ENCODE measurements at regions not wholly inside any gene's neighbourhood (a gene's known extent, or its start where the extent isn't known, plus 50 kb on each side); places are given as distances from the start of the nearest gene placed in this dataset.
A peak's percentile ranks its signal among the peaks of the same experiment; 100 is the strongest.

- 64% methylated on average over 14 of the region's 14 CpGs for WGBS
- no peak for DNase-seq (ENCODE audit: extremely low spot score)
- peak overlapping the region; percentile 17 for H3K4me3 ChIP-seq (ENCODE audit: low read depth, low read length)
- no peak overlapping the region for H3K27ac ChIP-seq (ENCODE audit: low read depth)
- no peaks in the 10 kb centered on the region for H3K36me3 ChIP-seq (ENCODE audit: insufficient read depth)
- no peaks in the 10 kb centered on the region for H3K4me1 ChIP-seq (ENCODE audit: insufficient read depth)
Observed at GRCh38 chr2:129758784-129759471, 220.5 kb upstream of the RAB6C start.

DNA sequence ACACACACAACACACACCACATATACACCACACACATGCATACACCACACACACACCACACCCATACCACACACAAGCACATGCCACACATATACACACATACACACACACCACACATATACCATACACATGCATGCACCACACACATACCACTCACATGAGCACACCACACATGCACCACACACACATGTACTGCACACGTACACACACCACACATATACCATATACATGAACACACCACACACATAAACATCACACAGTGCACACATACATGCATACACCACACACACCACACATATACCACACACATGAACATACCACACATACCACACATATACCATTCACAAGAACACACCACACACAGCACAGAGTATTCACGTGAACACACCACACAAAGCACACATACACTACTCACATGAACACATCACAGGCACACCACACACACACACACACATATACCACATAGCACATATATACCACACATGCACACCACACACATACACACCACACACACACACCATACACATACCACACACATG, 219.9 kb upstream of the RAB6C start:
- DNase-seq (ENCODE audit: extremely low spot score), result no peak
- Histone ChIP-seq H3K4me3 (ENCODE audit: low read depth, low read length) (no peak overlapping the region), H3K27ac (ENCODE audit: low read depth) (no peak overlapping the region), H3K36me3 (ENCODE audit: insufficient read depth) (no peaks in the 10 kb centered on the region), H3K4me1 (ENCODE audit: insufficient read depth) (no peaks in the 10 kb centered on the region)
- 95% methylated on average over 2 of the region's 2 CpGs for WGBS

DNA sequence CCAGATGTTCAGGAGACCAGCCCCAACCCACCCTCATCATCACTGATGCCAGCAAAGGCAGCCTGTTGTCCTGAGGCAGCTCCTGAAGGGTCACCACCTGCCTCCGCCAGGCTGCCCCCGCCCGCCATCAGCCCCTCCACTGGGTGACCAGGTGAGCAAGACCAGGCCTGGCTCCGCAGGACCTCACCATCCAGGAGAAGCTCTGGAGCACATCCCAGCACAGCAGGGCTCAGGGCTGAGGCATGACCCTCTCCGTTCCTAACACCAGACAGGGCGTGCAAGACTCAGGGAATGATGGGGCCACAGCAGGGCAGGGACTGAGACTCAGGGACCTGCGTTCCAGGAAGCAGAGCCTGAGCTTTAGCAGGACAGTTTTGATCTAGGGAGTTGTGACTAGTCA, 218.8 kb upstream of the RAB6C start:
- H3K4me1 ChIP-seq (ENCODE audit: insufficient read depth), result no peaks in the 10 kb centered on the region
- DNase-seq (ENCODE audit: extremely low spot score), result no peak
- no peaks in the 10 kb centered on the region for H3K36me3 ChIP-seq (ENCODE audit: insufficient read depth)
- no peak overlapping the region for H3K27ac ChIP-seq (ENCODE audit: low read depth)
- H3K4me3 ChIP-seq (ENCODE audit: low read depth, low read length), result no peak overlapping the region
- 97% methylated on average over 7 of the region's 7 CpGs for WGBS

DNA sequence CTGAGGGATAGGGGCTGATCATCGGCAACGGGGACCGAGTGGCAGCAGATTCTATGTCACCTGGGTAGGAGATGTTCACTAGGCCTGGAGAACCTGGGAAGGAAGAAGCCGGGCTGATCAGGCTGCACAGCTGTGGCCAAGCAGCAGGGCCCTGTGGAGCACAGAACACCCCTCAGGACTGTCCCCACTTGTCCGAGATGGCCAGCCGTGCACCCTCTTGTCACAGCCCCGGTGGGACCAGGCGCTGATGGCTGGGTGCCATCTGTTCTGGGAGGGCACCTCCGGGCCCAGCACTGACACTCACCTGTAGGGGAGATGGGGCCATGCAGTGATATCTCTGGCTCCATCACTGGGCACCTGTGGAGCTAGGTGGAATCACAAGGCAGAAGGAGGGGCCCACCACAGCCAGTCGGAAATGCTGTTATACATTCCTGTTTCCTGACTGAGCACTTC, 217.9 kb upstream of the RAB6C start:
- DNase-seq (ENCODE audit: extremely low spot score), result no peak
- H3K4me1 ChIP-seq (ENCODE audit: insufficient read depth), result no peaks in the 10 kb centered on the region
- 93% methylated on average over 10 of the region's 10 CpGs for WGBS

GRCh38 chr2:129762386-129763189, 216.9 kb upstream of the RAB6C start:
- Histone ChIP-seq H3K4me3 (ENCODE audit: low read depth, low read length) (no peak overlapping the region), H3K27ac (ENCODE audit: low read depth) (no peak overlapping the region), H3K4me1 (ENCODE audit: insufficient read depth) (no peaks in the 10 kb centered on the region), H3K36me3 (ENCODE audit: insufficient read depth) (no peaks in the 10 kb centered on the region)
- 91% methylated on average over 8 of the region's 8 CpGs for WGBS
- DNase-seq (ENCODE audit: extremely low spot score), result no peak

More for the DNA sequence above, 217.9 kb upstream of the RAB6C start:
- no peaks in the 10 kb centered on the region for H3K36me3 ChIP-seq (ENCODE audit: insufficient read depth)
- H3K27ac ChIP-seq (ENCODE audit: low read depth), result no peak overlapping the region
- no peak overlapping the region for H3K4me3 ChIP-seq (ENCODE audit: low read depth, low read length)

GRCh38 chr2:129763190-129763846, 216.1 kb upstream of the RAB6C start:
- H3K4me3 ChIP-seq (ENCODE audit: low read depth, low read length), result no peak overlapping the region
- H3K36me3 ChIP-seq (ENCODE audit: insufficient read depth), result no peaks in the 10 kb centered on the region
- 90% methylated on average over 10 of the region's 10 CpGs for WGBS

DNA sequence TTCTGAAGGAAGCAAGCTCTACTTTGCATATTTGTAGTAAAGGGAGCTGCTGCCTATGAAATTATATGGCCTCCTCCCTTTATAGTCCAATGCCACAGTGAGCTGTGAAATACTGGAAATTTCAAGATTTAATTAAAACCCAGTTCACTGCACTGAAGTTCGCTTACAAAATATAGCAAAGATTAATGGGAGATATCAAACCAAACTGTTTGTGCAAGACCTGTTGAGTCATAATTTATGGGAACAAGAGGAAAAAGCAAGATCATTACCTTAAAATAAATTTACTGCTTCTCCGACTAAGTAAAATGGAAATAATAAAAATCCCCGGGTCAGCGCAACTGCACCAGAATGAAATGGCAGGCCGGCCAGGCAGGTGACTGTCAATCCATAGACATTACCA, 215.5 kb upstream of the RAB6C start:
- WGBS, result 72% methylated on average over 5 of the region's 5 CpGs
- no peaks in the 10 kb centered on the region for H3K36me3 ChIP-seq (ENCODE audit: insufficient read depth)
- no peak overlapping the region for H3K27ac ChIP-seq (ENCODE audit: low read depth)
- no peaks in the 10 kb centered on the region for H3K4me1 ChIP-seq (ENCODE audit: insufficient read depth)
- no peak for DNase-seq (ENCODE audit: extremely low spot score)
- H3K4me3 ChIP-seq (ENCODE audit: low read depth, low read length), result no peak overlapping the region

More at GRCh38 chr2:129763190-129763846, 216.1 kb upstream of the RAB6C start:
- no peak for DNase-seq (ENCODE audit: extremely low spot score)
- Histone ChIP-seq H3K27ac (ENCODE audit: low read depth) (no peak overlapping the region), H3K4me1 (ENCODE audit: insufficient read depth) (no peaks in the 10 kb centered on the region)

GRCh38 chr2:129764376-129765325, 214.8 kb upstream of the RAB6C start:
- DNase-seq (ENCODE audit: extremely low spot score), result no peak
- 91% methylated on average over 16 of the region's 16 CpGs for WGBS

GRCh38 chr2:129765326-129765677, 214.2 kb upstream of the RAB6C start:
- no peak overlapping the region for H3K27ac ChIP-seq (ENCODE audit: low read depth)
- no peaks in the 10 kb centered on the region for H3K36me3 ChIP-seq (ENCODE audit: insufficient read depth)
- no peaks in the 10 kb centered on the region for H3K4me1 ChIP-seq (ENCODE audit: insufficient read depth)
- no peak for DNase-seq (ENCODE audit: extremely low spot score)
- H3K4me3 ChIP-seq (ENCODE audit: low read depth, low read length), result no peak overlapping the region
- 84% methylated on average over 4 of the region's 4 CpGs for WGBS

More at GRCh38 chr2:129764376-129765325, 214.8 kb upstream of the RAB6C start:
- Histone ChIP-seq H3K4me1 (ENCODE audit: insufficient read depth) (no peaks in the 10 kb centered on the region), H3K4me3 (ENCODE audit: low read depth, low read length) (no peak overlapping the region), H3K27ac (ENCODE audit: low read depth) (no peak overlapping the region), H3K36me3 (ENCODE audit: insufficient read depth) (no peaks in the 10 kb centered on the region)

- no peak overlapping the region for H3K4me3 ChIP-seq (ENCODE audit: low read depth, low read length)
- no peaks in the 10 kb centered on the region for H3K4me1 ChIP-seq (ENCODE audit: insufficient read depth)
- H3K36me3 ChIP-seq (ENCODE audit: insufficient read depth), result no peaks in the 10 kb centered on the region
- no peak overlapping the region for H3K27ac ChIP-seq (ENCODE audit: low read depth)
- WGBS, result 58% methylated on average over 16 of the region's 16 CpGs
- no peak for DNase-seq (ENCODE audit: extremely low spot score)
Observed at GRCh38 chr2:129765678-129766351, 213.7 kb upstream of the RAB6C start.

- Histone ChIP-seq H3K27ac (ENCODE audit: low read depth) (no peak overlapping the region), H3K4me3 (ENCODE audit: low read depth, low read length) (no peak overlapping the region), H3K4me1 (ENCODE audit: insufficient read depth) (no peaks in the 10 kb centered on the region), H3K36me3 (ENCODE audit: insufficient read depth) (no peaks in the 10 kb centered on the region)
- no peak for DNase-seq (ENCODE audit: extremely low spot score)
- WGBS, result 83% methylated on average over 16 of the region's 16 CpGs
Observed at GRCh38 chr2:129766374-129766993, 213.0 kb upstream of the RAB6C start.

- WGBS, result 92% methylated on average over 22 of the region's 22 CpGs
Observed at GRCh38 chr2:129767346-129768035, 212.0 kb upstream of the RAB6C start.

More at GRCh38 chr2:129767346-129768035, 212.0 kb upstream of the RAB6C start:
- no peak for DNase-seq (ENCODE audit: extremely low spot score)
- Histone ChIP-seq H3K4me1 (ENCODE audit: insufficient read depth) (no peaks in the 10 kb centered on the region), H3K4me3 (ENCODE audit: low read depth, low read length) (no peak overlapping the region), H3K36me3 (ENCODE audit: insufficient read depth) (no peaks in the 10 kb centered on the region), H3K27ac (ENCODE audit: low read depth) (no peak overlapping the region)

All from urinary bladder (tissue), 3 donors.